ENCODE measurements at regions not wholly inside any gene's neighbourhood (a gene's known extent, or its start where the extent isn't known, plus 50 kb on each side); places are given as distances from the start of the nearest gene placed in this dataset.

GRCh38 chr16:6940968-6941367 lies 391.7 kb upstream of the RBFOX1 start:
- H3K27me3 ChIP-seq (ENCODE audit: low read depth, low read length), result no peaks in the 10 kb centered on the region
- no peak overlapping the region for H3K4me2 ChIP-seq (ENCODE audit: low read length)
- H3K36me3 ChIP-seq (replicated peaks; ENCODE audit: low read depth, low read length), result no peaks in the 10 kb centered on the region
- no peak overlapping the region for H3K27ac ChIP-seq (ENCODE audit: low read length)
- TF ChIP-seq EZH2phosphoT487 (IDR thresholded peaks at IDR 0.05; ENCODE audit: low read depth) (no peak), CTCF (IDR thresholded peaks at IDR 0.05; ENCODE audit: low read depth, low read length) (no peak)
- no peaks in the 10 kb centered on the region for H3K9me3 ChIP-seq (ENCODE audit: insufficient read depth, low read length)
- H3K79me2 ChIP-seq (ENCODE audit: low read length), result no peaks in the 10 kb centered on the region
- H3K4me3 ChIP-seq (ENCODE audit: low read length), result no peak overlapping the region
- H2AFZ ChIP-seq (ENCODE audit: low read depth, low read length), result no peak overlapping the region
- no peaks in the 10 kb centered on the region for H3K4me1 ChIP-seq (ENCODE audit: low read length)
- no peak overlapping the region for H3K9ac ChIP-seq (ENCODE audit: low read length)
- H4K20me1 ChIP-seq (ENCODE audit: insufficient read depth, low read length), result no peaks in the 10 kb centered on the region

DNA sequence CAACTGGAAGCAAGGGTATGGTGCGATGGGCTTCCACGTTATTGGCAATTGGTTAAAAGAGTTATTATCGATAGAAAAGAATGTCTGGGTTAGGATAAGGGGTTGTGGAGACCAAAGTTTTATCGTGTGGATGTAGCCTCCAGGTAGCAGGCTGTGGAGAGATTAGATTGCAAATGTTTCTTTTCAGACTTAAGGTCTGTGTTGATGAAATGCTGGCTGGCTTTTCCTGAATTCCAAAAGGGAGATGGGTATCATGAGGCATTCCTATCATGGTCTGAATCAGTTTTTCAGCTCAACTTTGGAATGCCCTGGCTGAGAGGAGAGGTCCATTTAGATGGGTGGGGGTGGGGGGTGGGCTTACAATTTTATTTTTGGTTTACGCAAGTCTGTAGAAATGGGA lies 395.0 kb upstream of the RBFOX1 start:
- H3K9ac ChIP-seq (ENCODE audit: low read length), result no peak overlapping the region
- no peaks in the 10 kb centered on the region for H4K20me1 ChIP-seq (ENCODE audit: insufficient read depth, low read length)
- no peaks in the 10 kb centered on the region for H3K9me3 ChIP-seq (ENCODE audit: insufficient read depth, low read length)
- no peaks in the 10 kb centered on the region for H3K4me1 ChIP-seq (ENCODE audit: low read length)
- no peaks in the 10 kb centered on the region for H3K36me3 ChIP-seq (replicated peaks; ENCODE audit: low read depth, low read length)
- no peak overlapping the region for H2AFZ ChIP-seq (ENCODE audit: low read depth, low read length)
- H3K4me2 ChIP-seq (ENCODE audit: low read length), result no peak overlapping the region
- H3K4me3 ChIP-seq (ENCODE audit: low read length), result no peak overlapping the region
- TF ChIP-seq CTCF (IDR thresholded peaks at IDR 0.05; ENCODE audit: low read depth, low read length) (no peak), EZH2phosphoT487 (IDR thresholded peaks at IDR 0.05; ENCODE audit: low read depth) (no peak)
- no peaks in the 10 kb centered on the region for H3K79me2 ChIP-seq (ENCODE audit: low read length)
- no peaks in the 10 kb centered on the region for H3K27me3 ChIP-seq (ENCODE audit: low read depth, low read length)
- H3K27ac ChIP-seq (ENCODE audit: low read length), result no peak overlapping the region

GRCh38 chr16:6932871-6933385 lies 399.7 kb upstream of the RBFOX1 start:
- no peak overlapping the region for H3K4me2 ChIP-seq (ENCODE audit: low read length)
- H2AFZ ChIP-seq (ENCODE audit: low read depth, low read length), result no peak overlapping the region
- H3K27ac ChIP-seq (ENCODE audit: low read length), result no peak overlapping the region

GRCh38 chr16:6929868-6930267 lies 402.8 kb upstream of the RBFOX1 start:
- H3K27ac ChIP-seq (ENCODE audit: low read length), result no peak overlapping the region
- no peaks in the 10 kb centered on the region for H3K36me3 ChIP-seq (replicated peaks; ENCODE audit: low read depth, low read length)
- no peaks in the 10 kb centered on the region for H3K9me3 ChIP-seq (ENCODE audit: insufficient read depth, low read length)
- TF ChIP-seq CTCF (IDR thresholded peaks at IDR 0.05; ENCODE audit: low read depth, low read length), result no peak
- no peak for TF ChIP-seq EZH2phosphoT487 (IDR thresholded peaks at IDR 0.05; ENCODE audit: low read depth)
- no peak overlapping the region for H2AFZ ChIP-seq (ENCODE audit: low read depth, low read length)
- no peak overlapping the region for H3K4me2 ChIP-seq (ENCODE audit: low read length)
- H4K20me1 ChIP-seq (ENCODE audit: insufficient read depth, low read length), result no peaks in the 10 kb centered on the region
- H3K79me2 ChIP-seq (ENCODE audit: low read length), result no peaks in the 10 kb centered on the region
- H3K4me3 ChIP-seq (ENCODE audit: low read length), result no peak overlapping the region
- no peak overlapping the region for H3K9ac ChIP-seq (ENCODE audit: low read length)
- no peaks in the 10 kb centered on the region for H3K4me1 ChIP-seq (ENCODE audit: low read length)
- no peaks in the 10 kb centered on the region for H3K27me3 ChIP-seq (ENCODE audit: low read depth, low read length)

More at GRCh38 chr16:6932871-6933385, 399.7 kb upstream of the RBFOX1 start:
- no peaks in the 10 kb centered on the region for H4K20me1 ChIP-seq (ENCODE audit: insufficient read depth, low read length)
- no peaks in the 10 kb centered on the region for H3K9me3 ChIP-seq (ENCODE audit: insufficient read depth, low read length)
- TF ChIP-seq EZH2phosphoT487 (IDR thresholded peaks at IDR 0.05; ENCODE audit: low read depth) (no peak), CTCF (IDR thresholded peaks at IDR 0.05; ENCODE audit: low read depth, low read length) (no peak)
- no peak overlapping the region for H3K4me3 ChIP-seq (ENCODE audit: low read length)
- no peaks in the 10 kb centered on the region for H3K27me3 ChIP-seq (ENCODE audit: low read depth, low read length)
- no peak overlapping the region for H3K9ac ChIP-seq (ENCODE audit: low read length)
- H3K36me3 ChIP-seq (replicated peaks; ENCODE audit: low read depth, low read length), result no peaks in the 10 kb centered on the region
- H3K4me1 ChIP-seq (ENCODE audit: low read length), result no peaks in the 10 kb centered on the region
- H3K79me2 ChIP-seq (ENCODE audit: low read length), result no peaks in the 10 kb centered on the region
